ENCODE measurements at regions not wholly inside any gene's neighbourhood (a gene's known extent, or its start where the extent isn't known, plus 50 kb on each side); places are given as distances from the start of the nearest gene placed in this dataset.

DNA sequence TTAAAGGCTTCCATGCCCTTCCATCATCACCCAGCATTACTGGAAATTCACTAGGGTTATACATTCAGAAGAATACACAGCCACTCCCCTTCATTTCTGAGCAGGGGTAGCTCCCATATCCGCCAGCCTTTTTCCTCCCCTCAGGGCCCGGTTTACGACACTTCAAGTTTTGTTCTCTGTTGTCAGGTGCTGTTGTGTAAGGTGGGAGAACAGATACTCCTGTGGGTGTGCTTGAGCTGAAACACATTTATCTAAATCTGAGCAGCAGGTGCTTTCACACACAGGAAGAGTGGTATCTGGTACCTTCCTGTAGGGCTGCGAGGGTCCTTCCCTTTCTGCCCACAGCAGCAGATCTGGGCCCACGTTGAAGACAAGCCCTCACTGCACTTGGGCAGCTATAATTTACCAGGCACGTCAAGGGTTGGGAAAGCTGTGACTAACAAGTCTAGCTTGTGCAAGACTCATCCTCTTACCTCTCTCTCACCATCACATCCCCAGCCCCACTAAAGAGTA lies 215.8 kb upstream of the RREB1 start:
- H3K4me1 ChIP-seq (ENCODE audit: insufficient read depth, low read length) = no peaks in the 10 kb centered on the region
- H3K4me3 ChIP-seq (ENCODE audit: low read length) = no peak overlapping the region
- H3K27me3 Mint-ChIP-seq = peaks cover 0 to 2% of the 10 kb centered on the region in 2 donors
- ChIA-PET CTCF (no interaction called here), POLR2A (no interaction called here)
- no peaks in the 10 kb centered on the region for H3K27me3 ChIP-seq (ENCODE audit: insufficient read depth, low read length, poor library complexity, severe bottlenecking)
- H3K9me3 ChIP-seq (ENCODE audit: low read length) = no peaks in the 10 kb centered on the region
- no peaks in the 10 kb centered on the region for H3K36me3 Mint-ChIP-seq
- H3K27ac ChIP-seq (ENCODE audit: low read depth, low read length) = no peak overlapping the region
- H3K36me3 ChIP-seq (ENCODE audit: insufficient read depth, low read length) = no peaks in the 10 kb centered on the region
- H3K4me1 Mint-ChIP-seq = no peaks in the 10 kb centered on the region
- no peak overlapping the region for H3K27ac Mint-ChIP-seq
- no peak for DNase-seq
- H3K9me3 Mint-ChIP-seq = no peaks in the 10 kb centered on the region
- H3K4me3 Mint-ChIP-seq = no peak overlapping the region

GRCh38 chr6:6892744-6893583 lies 214.8 kb upstream of the RREB1 start:
- no peaks in the 10 kb centered on the region for H3K27me3 ChIP-seq (ENCODE audit: insufficient read depth, low read length, poor library complexity, severe bottlenecking)
- H3K27ac Mint-ChIP-seq = no peak overlapping the region
- no peaks in the 10 kb centered on the region for H3K4me1 ChIP-seq (ENCODE audit: insufficient read depth, low read length)
- H3K9me3 Mint-ChIP-seq = no peaks in the 10 kb centered on the region
- no peaks in the 10 kb centered on the region for H3K36me3 ChIP-seq (ENCODE audit: insufficient read depth, low read length)
- ChIA-PET CTCF (no interaction called here), POLR2A (no interaction called here)
- no peak for DNase-seq
- no peaks in the 10 kb centered on the region for H3K9me3 ChIP-seq (ENCODE audit: low read length)
- H3K27me3 Mint-ChIP-seq = peaks cover 0 to 2% of the 10 kb centered on the region in 2 donors
- H3K4me3 ChIP-seq (ENCODE audit: low read length) = no peak overlapping the region
- H3K4me3 Mint-ChIP-seq = no peak overlapping the region
- H3K36me3 Mint-ChIP-seq = no peaks in the 10 kb centered on the region
- H3K27ac ChIP-seq (ENCODE audit: low read depth, low read length) = no peak overlapping the region
- H3K4me1 Mint-ChIP-seq = no peaks in the 10 kb centered on the region

- Histone ChIP-seq H3K4me1 (ENCODE audit: insufficient read depth, low read length) (no peaks in the 10 kb centered on the region), H3K4me3 (ENCODE audit: low read length) (no peak overlapping the region), H3K36me3 (ENCODE audit: insufficient read depth, low read length) (no peaks in the 10 kb centered on the region), H3K9me3 (ENCODE audit: low read length) (no peaks in the 10 kb centered on the region), H3K27ac (ENCODE audit: low read depth, low read length) (no peak overlapping the region), H3K27me3 (ENCODE audit: insufficient read depth, low read length, poor library complexity, severe bottlenecking) (no peaks in the 10 kb centered on the region)
- H3K27me3 Mint-ChIP-seq = peaks cover under 1 to 2% of the 10 kb centered on the region in 2 donors
- ChIA-PET CTCF (no interaction called here), POLR2A (no interaction called here)
- no peaks in the 10 kb centered on the region for H3K4me1 Mint-ChIP-seq
- H3K27ac Mint-ChIP-seq = no peak overlapping the region
- no peaks in the 10 kb centered on the region for H3K36me3 Mint-ChIP-seq
- H3K4me3 Mint-ChIP-seq = no peak overlapping the region
- no peaks in the 10 kb centered on the region for H3K9me3 Mint-ChIP-seq
- DNase-seq = no peak
Measured at GRCh38 chr6:6893701-6894100, 214.1 kb upstream of the RREB1 start.

DNA sequence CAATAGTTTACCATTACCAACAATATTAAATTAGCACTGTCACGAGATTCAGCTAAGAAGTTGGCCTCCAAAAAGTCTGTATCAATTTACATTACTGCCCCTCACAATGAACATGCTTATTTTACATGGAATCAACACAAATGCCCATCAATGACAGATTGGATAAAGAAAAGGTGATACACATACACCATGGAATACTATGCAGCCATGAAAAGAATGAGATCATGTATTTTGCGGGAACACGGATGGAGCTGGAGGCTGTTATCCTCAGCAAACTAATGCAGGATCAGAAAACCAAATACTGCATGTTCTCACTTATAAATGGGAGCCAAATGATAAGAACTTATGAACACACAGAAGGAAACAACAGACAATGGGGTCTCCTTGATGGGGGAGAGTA lies 211.8 kb upstream of the RREB1 start:
- Mint-ChIP-seq H3K27me3 (peaks cover 7 to 8% of the 10 kb centered on the region in 2 donors), H3K9me3 (no peaks in the 10 kb centered on the region), H3K4me3 (no peak overlapping the region), H3K4me1 (no peaks in the 10 kb centered on the region), H3K36me3 (no peaks in the 10 kb centered on the region), H3K27ac (no peak overlapping the region)
- ChIA-PET POLR2A (no interaction called here), CTCF (no interaction called here)
- Histone ChIP-seq H3K27ac (ENCODE audit: low read depth, low read length) (no peak overlapping the region), H3K4me3 (ENCODE audit: low read length) (no peak overlapping the region), H3K27me3 (ENCODE audit: insufficient read depth, low read length, poor library complexity, severe bottlenecking) (no peaks in the 10 kb centered on the region), H3K36me3 (ENCODE audit: insufficient read depth, low read length) (no peaks in the 10 kb centered on the region), H3K9me3 (ENCODE audit: low read length) (no peaks in the 10 kb centered on the region), H3K4me1 (ENCODE audit: insufficient read depth, low read length) (no peaks in the 10 kb centered on the region)
- no peak for DNase-seq

DNA sequence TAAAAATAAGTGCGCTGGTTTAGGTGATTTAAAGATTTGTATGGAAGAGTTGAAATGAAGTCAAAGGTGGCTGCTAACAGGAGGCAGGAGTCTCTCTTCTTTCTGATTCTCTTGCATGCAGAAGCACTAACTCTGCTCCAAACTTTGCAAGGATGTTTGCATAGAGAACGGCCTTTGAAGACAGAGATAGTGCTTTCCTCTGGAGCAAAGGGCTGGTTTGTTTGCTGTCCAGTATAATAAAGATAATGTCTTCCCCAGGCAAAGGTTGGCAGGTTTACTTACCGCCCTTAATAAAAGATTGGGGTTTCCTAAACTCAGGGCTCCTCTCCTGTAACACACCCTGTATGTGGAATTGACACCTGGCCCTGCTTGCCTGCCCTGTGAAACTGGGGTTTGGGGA lies 210.6 kb upstream of the RREB1 start:
- Mint-ChIP-seq H3K4me3 (no peak overlapping the region), H3K27me3 (peaks cover 10 to 15% of the 10 kb centered on the region in 2 donors), H3K36me3 (no peaks in the 10 kb centered on the region), H3K4me1 (no peaks in the 10 kb centered on the region), H3K9me3 (no peaks in the 10 kb centered on the region), H3K27ac (no peak overlapping the region)
- no peaks in the 10 kb centered on the region for H3K27me3 ChIP-seq (ENCODE audit: insufficient read depth, low read length, poor library complexity, severe bottlenecking)
- no peaks in the 10 kb centered on the region for H3K36me3 ChIP-seq (ENCODE audit: insufficient read depth, low read length)
- H3K27ac ChIP-seq (ENCODE audit: low read depth, low read length) = no peak overlapping the region
- no peak overlapping the region for H3K4me3 ChIP-seq (ENCODE audit: low read length)
- H3K9me3 ChIP-seq (ENCODE audit: low read length) = no peaks in the 10 kb centered on the region
- ChIA-PET POLR2A (no interaction called here), CTCF (no interaction called here)
- H3K4me1 ChIP-seq (ENCODE audit: insufficient read depth, low read length) = no peaks in the 10 kb centered on the region
- DNase-seq = no peak

GRCh38 chr6:6900569-6901204 lies 207.1 kb upstream of the RREB1 start:
- Mint-ChIP-seq H3K4me1 (no peaks in the 10 kb centered on the region), H3K27ac (no peak overlapping the region), H3K9me3 (no peaks in the 10 kb centered on the region), H3K27me3 (peaks cover 15 to 28% of the 10 kb centered on the region in 2 donors), H3K4me3 (no peak overlapping the region), H3K36me3 (no peaks in the 10 kb centered on the region)
- Histone ChIP-seq H3K27me3 (ENCODE audit: insufficient read depth, low read length, poor library complexity, severe bottlenecking) (no peaks in the 10 kb centered on the region), H3K4me3 (ENCODE audit: low read length) (no peak overlapping the region), H3K36me3 (ENCODE audit: insufficient read depth, low read length) (no peaks in the 10 kb centered on the region), H3K27ac (ENCODE audit: low read depth, low read length) (no peak overlapping the region), H3K4me1 (ENCODE audit: insufficient read depth, low read length) (no peaks in the 10 kb centered on the region), H3K9me3 (ENCODE audit: low read length) (no peaks in the 10 kb centered on the region)
- DNase-seq = no peak
- CTCF ChIA-PET = no interaction called here
- POLR2A ChIA-PET = no interaction called here

DNA sequence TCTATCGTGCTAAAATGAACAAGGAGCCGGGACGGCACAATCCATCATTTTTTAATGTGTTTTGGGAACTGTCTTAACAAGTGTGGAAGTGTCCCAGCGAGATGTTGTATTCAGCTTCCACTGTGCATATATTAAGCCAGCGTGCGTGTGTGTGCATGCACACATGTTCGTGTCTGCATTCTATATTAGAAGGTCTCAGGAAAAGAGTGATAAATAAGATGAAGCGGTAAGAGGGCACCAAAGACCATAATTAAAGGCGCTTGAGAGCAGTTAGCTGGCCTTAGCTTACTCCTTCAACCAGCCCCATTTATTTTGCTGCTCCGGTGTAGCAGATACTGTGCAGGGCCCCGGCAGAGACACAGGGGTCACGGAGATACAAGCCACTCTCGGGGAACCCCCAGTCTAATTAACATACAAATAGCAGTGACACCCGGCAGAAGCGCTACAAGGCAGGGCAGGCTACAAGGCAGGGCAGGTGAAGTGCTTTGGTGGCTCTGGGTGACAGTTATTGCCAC lies 206.5 kb upstream of the RREB1 start:
- Mint-ChIP-seq H3K27me3 (peaks cover 15 to 28% of the 10 kb centered on the region in 2 donors), H3K27ac (no peak overlapping the region), H3K4me3 (no peak overlapping the region), H3K36me3 (no peaks in the 10 kb centered on the region), H3K9me3 (no peaks in the 10 kb centered on the region), H3K4me1 (no peaks in the 10 kb centered on the region)
- Histone ChIP-seq H3K9me3 (ENCODE audit: low read length) (no peaks in the 10 kb centered on the region), H3K27ac (ENCODE audit: low read depth, low read length) (no peak overlapping the region), H3K27me3 (ENCODE audit: insufficient read depth, low read length, poor library complexity, severe bottlenecking) (no peaks in the 10 kb centered on the region), H3K36me3 (ENCODE audit: insufficient read depth, low read length) (no peaks in the 10 kb centered on the region), H3K4me3 (ENCODE audit: low read length) (no peak overlapping the region), H3K4me1 (ENCODE audit: insufficient read depth, low read length) (no peaks in the 10 kb centered on the region)
- CTCF ChIA-PET = no interaction called here
- POLR2A ChIA-PET = no interaction called here
- DNase-seq = no peak

GRCh38 chr6:6901945-6902344 lies 205.8 kb upstream of the RREB1 start:
- H3K4me1 ChIP-seq (ENCODE audit: insufficient read depth, low read length) = no peaks in the 10 kb centered on the region
- H3K9me3 ChIP-seq (ENCODE audit: low read length) = no peaks in the 10 kb centered on the region
- H3K36me3 ChIP-seq (ENCODE audit: insufficient read depth, low read length) = no peaks in the 10 kb centered on the region
- H3K4me3 ChIP-seq (ENCODE audit: low read length) = no peak overlapping the region
- H3K4me3 Mint-ChIP-seq = no peak overlapping the region
- H3K27me3 ChIP-seq (ENCODE audit: insufficient read depth, low read length, poor library complexity, severe bottlenecking) = no peaks in the 10 kb centered on the region
- no peak overlapping the region for H3K27ac ChIP-seq (ENCODE audit: low read depth, low read length)
- no peaks in the 10 kb centered on the region for H3K36me3 Mint-ChIP-seq
- H3K27ac Mint-ChIP-seq = no peak overlapping the region
- ChIA-PET POLR2A (interaction anchor here (0.6 kb wide), 1 partner anchor 49 kb away, joined by 5 read pairs; no protein-coding TSS in a partner anchor), CTCF (no interaction called here)
- no peaks in the 10 kb centered on the region for H3K9me3 Mint-ChIP-seq
- DNase-seq = no peak
- peaks cover 15 to 28% of the 10 kb centered on the region in 2 donors for H3K27me3 Mint-ChIP-seq
- no peaks in the 10 kb centered on the region for H3K4me1 Mint-ChIP-seq

Measured in CD8-positive, alpha-beta memory T cell (primary cell).